HCT116 (cell line): ENCODE measurements at regions not wholly inside any gene's neighbourhood (a gene's known extent, or its start where the extent isn't known, plus 50 kb on each side); places are given as distances from the start of the nearest gene placed in this dataset.

Experiments used
- ATAC-seq: fragments of 200-7000 bp; cut with Tn5 transposase; 2 replicates; pipeline ENCODE4 v1.9.1; 2020; ENCODE audit warnings: mild to moderate bottlenecking, moderate library complexity
- BruUV-seq: library from RNA; stranded (reverse); fragments of 400-500 nt; replicated peaks from 2 replicates; lab custom pipeline; 2021; lab: Mats Ljungman, UMichigan
- CTCF ChIA-PET: fragments of 300-600 bp; sonication (Branson Sonifier 250); formaldehyde crosslinking; loops from one replicate; lab custom pipeline; 2021; ENCODE audit warnings: antibody characterized with exemption; lab: Charles Lee
- POLR2A ChIA-PET: fragments of 300-600, 350-600 bp; sonication (Branson Sonifier 250); formaldehyde crosslinking; loops from one replicate; lab custom pipeline; 2021; ENCODE audit warnings: antibody characterized with exemption; lab: Charles Lee
- RAD21 ChIA-PET, 2 experiments: fragments of 300-600 bp; sonication (Branson Sonifier 250); formaldehyde crosslinking; loops; one replicate each; lab custom pipeline; 2023; ENCODE audit warnings: low total read pairs in 2 of 2; ENCODE audit not compliant: uncharacterized antibody in 2 of 2, unreplicated experiment in 2 of 2, low non-redundant PET in 1 of 2; lab: Charles Lee
- DNase-seq: peaks from one replicate; pipeline ENCODE4 v3.0.0-alpha.2; 2010; ENCODE audit warnings: low read depth, low spot score
- H2AFZ ChIP-seq: fragments of 200-600 bp; shearing (Covaris generic), sonication (generic); 2 replicates; pipeline ENCODE4 v1.6.1; 2017; ENCODE audit warnings: low read depth, mixed run types, mixed read lengths, antibody characterized with exemption, low read length; ENCODE audit not compliant: poor library complexity, severe bottlenecking
- H3K27ac ChIP-seq: 2 replicates; pipeline ENCODE4 v1.5.1; 2012; ENCODE audit warnings: low read depth, low read length
- H3K27me3 ChIP-seq: fragments of 200-600 bp; sonication (generic); 2 replicates; pipeline ENCODE4 v1.6.1; 2016; ENCODE audit warnings: mixed run types, low read length, mixed read lengths; ENCODE audit not compliant: insufficient read depth
- H3K36me3 ChIP-seq, 2 experiments: fragments of 200-500 bp in 1 of 2; fragments of 200-600 bp in 1 of 2; sonication (Bioruptor generic) in 1 of 2; sonication (generic) in 1 of 2; 2 replicates each; pipeline versions ENCODE4 v1.5.1 to v1.6.1; 2014 to 2016; ENCODE audit warnings: low read length in 2 of 2, inconsistent platforms in 1 of 2, mixed read lengths in 1 of 2, mixed run types in 1 of 2; ENCODE audit not compliant: insufficient read depth in 2 of 2, control insufficient read depth in 1 of 2
- H3K4me1 ChIP-seq, 2 experiments: fragments of 200-600 bp in 1 of 2; sonication (generic) in 1 of 2; 2 replicates each; pipeline versions ENCODE4 v1.5.1 to v1.6.1; 2012 to 2017; ENCODE audit warnings: low read length in 2 of 2, inconsistent platforms in 1 of 2, mild to moderate bottlenecking in 1 of 2, mixed read lengths in 1 of 2, mixed run types in 1 of 2, moderate library complexity in 1 of 2; ENCODE audit not compliant: insufficient read depth in 2 of 2, control insufficient read depth in 1 of 2
- H3K4me2 ChIP-seq: fragments of 200-600 bp; sonication (generic); 2 replicates; pipeline ENCODE4 v1.6.1; 2017; ENCODE audit warnings: mixed run types, low read length, mixed read lengths
- H3K4me3 ChIP-seq, 2 experiments: fragments of 200-600 bp in 1 of 2; sonication (generic) in 1 of 2; replicated peaks in 1 of 2; 2 replicates each; pipeline ENCODE4 v1.5.1; 2011 to 2016; ENCODE audit warnings: low read length in 2 of 2, control low read depth in 1 of 2, low read depth in 1 of 2, mild to moderate bottlenecking in 1 of 2, mixed read lengths in 1 of 2, mixed run types in 1 of 2
- H3K79me2 ChIP-seq: fragments of 200-600 bp; sonication (generic); 2 replicates; pipeline ENCODE4 v1.6.1; 2017; ENCODE audit warnings: mild to moderate bottlenecking, mixed run types, low read length, moderate library complexity, mixed read lengths; ENCODE audit not compliant: insufficient read depth
- H3K9ac ChIP-seq: fragments of 200-600 bp; sonication (generic); 2 replicates; pipeline ENCODE4 v1.6.1; 2016; ENCODE audit warnings: low read length, mixed read lengths
- H3K9me2 ChIP-seq: fragments of 200-600 bp; sonication (generic), shearing (Covaris generic); 2 replicates; pipeline ENCODE4 v1.6.1; 2017; ENCODE audit warnings: mixed run types, mild to moderate bottlenecking, moderate library complexity; ENCODE audit not compliant: insufficient read depth
- H3K9me3 ChIP-seq, 2 experiments: fragments of 200-500 bp in 1 of 2; fragments of 200-600 bp in 1 of 2; sonication (Bioruptor generic) in 1 of 2; sonication (generic) in 1 of 2; 2 replicates each; pipeline ENCODE4 v1.6.1; 2014 to 2017; ENCODE audit warnings: low read length in 2 of 2, mixed read lengths in 2 of 2, inconsistent platforms in 1 of 2, low read depth in 1 of 2, mild to moderate bottlenecking in 1 of 2, mixed run types in 1 of 2, moderate library complexity in 1 of 2; ENCODE audit not compliant: control insufficient read depth in 1 of 2, insufficient read depth in 1 of 2
- H4K20me1 ChIP-seq: fragments of 200-600 bp; sonication (generic), shearing (Covaris generic); 2 replicates; pipeline ENCODE4 v1.6.1; 2017; ENCODE audit warnings: mixed run types, mild to moderate bottlenecking, moderate library complexity; ENCODE audit not compliant: insufficient read depth
- ATF3 ChIP-seq: IDR thresholded peaks from 2 replicates; pipeline ENCODE4 v1.6.1; 2012
- CTCF ChIP-seq, 3 experiments: fragments of 200-600 bp in 1 of 3; sonication (generic) in 1 of 3; IDR thresholded peaks in 2 of 3; conservative IDR thresholded peaks in 1 of 3; 2 replicates each; pipeline ENCODE4 v1.5.1; 2012 to 2017; ENCODE audit warnings: low read depth in 2 of 3, low read length in 2 of 3, antibody characterized with exemption in 1 of 3, borderline replicate concordance in 1 of 3, control low read depth in 1 of 3, mild to moderate bottlenecking in 1 of 3, mixed read lengths in 1 of 3, mixed run types in 1 of 3, moderate library complexity in 1 of 3; ENCODE audit not compliant: insufficient read depth in 1 of 3
- EGR1 ChIP-seq: IDR thresholded peaks from 2 replicates; pipeline ENCODE4 v1.6.1; 2012; ENCODE audit warnings: low read depth
- ELF1 ChIP-seq: IDR thresholded peaks from 2 replicates; pipeline ENCODE4 v1.6.1; 2012; ENCODE audit warnings: low read depth, borderline replicate concordance
- EZH2 ChIP-seq: fragments of 200-600 bp; sonication (generic); IDR thresholded peaks from 2 replicates; pipeline ENCODE4 v1.6.1; 2017; ENCODE audit warnings: antibody characterized with exemption, mixed run types
- EZH2phosphoT487 ChIP-seq: fragments of 200-600 bp; IDR thresholded peaks from 2 replicates; pipeline ENCODE4 v1.6.1; 2018; ENCODE audit warnings: antibody characterized with exemption, borderline replicate concordance
- MAX ChIP-seq: IDR thresholded peaks from 2 replicates; pipeline ENCODE4 v1.6.1; 2012
- REST ChIP-seq: IDR thresholded peaks from 2 replicates; pipeline ENCODE4 v1.6.1; 2012; ENCODE audit warnings: low read depth
- SP1 ChIP-seq: IDR thresholded peaks from 2 replicates; pipeline ENCODE4 v1.6.1; 2012; ENCODE audit warnings: low read depth
- ZBTB33 ChIP-seq: IDR thresholded peaks from 2 replicates; pipeline ENCODE4 v1.6.1; 2011; ENCODE audit warnings: mild to moderate bottlenecking, low read length, moderate library complexity; ENCODE audit not compliant: insufficient replicate concordance; ENCODE audit errors: extremely low read depth
- intact Hi-C: fragments of 100-400 bp; cut with micrococcal nuclease; formaldehyde crosslinking; loops from 2 replicates; pipeline ENCODE4 v1.10.0; 2022

GRCh38 chr4:43822621-43823020 lies 626.0 kb downstream of the KCTD8 start:
- no TSS peak for BruUV-seq
- Histone ChIP-seq H3K9me3 (peaks cover 3 to 7% of the 10 kb centered on the region in 2 experiments; a peak in 2 of 4 replicates), H2AFZ (no peak overlapping the region), H3K4me2 (no peak overlapping the region), H3K9me2 (no peaks in the 10 kb centered on the region), H3K27me3 (no peaks in the 10 kb centered on the region), H3K27ac (no peak overlapping the region), H3K36me3 (no peaks in the 10 kb centered on the region), H3K4me1 (no peaks in the 10 kb centered on the region), H3K4me3 (no peak overlapping the region), H3K79me2 (no peaks in the 10 kb centered on the region), H4K20me1 (no peaks in the 10 kb centered on the region), H3K9ac (no peak overlapping the region)
- RAD21 ChIA-PET: no interaction called here
- no peak for ATAC-seq
- TF ChIP-seq EZH2phosphoT487: no peak
- no peak for TF ChIP-seq REST
- no peak for TF ChIP-seq ATF3
- no peak for TF ChIP-seq SP1
- no peak for TF ChIP-seq EZH2
- POLR2A ChIA-PET: no interaction called here
- CTCF ChIA-PET: no interaction called here
- intact Hi-C loops: no loop called here
- no peak for DNase-seq

GRCh38 chr4:43835869-43836268 lies 612.7 kb downstream of the KCTD8 start:
- TF ChIP-seq SP1 (no peak), CTCF (IDR thresholded peaks at IDR 0.05 in 2 of 3, conservative IDR thresholded peaks at IDR 0.05 in 1 of 3; ENCODE audit: borderline replicate concordance in 1 of 3, insufficient read depth in 1 of 3, low read depth in 2 of 3, low read length in 2 of 3) (no peak), MAX (no peak), ZBTB33 (no peak), EZH2 (no peak), ELF1 (no peak), EGR1 (no peak)
- TF ChIP-seq, all 23 proteins: peak for 0
- no TSS peak for BruUV-seq
- no peaks in the 10 kb centered on the region; a peak in 1 of 4 replicates for H3K36me3 ChIP-seq
- ChIA-PET CTCF (no interaction called here), RAD21 (no interaction called here), POLR2A (no interaction called here)
- H3K9me2 ChIP-seq: no peaks in the 10 kb centered on the region
- DNase-seq (no peak), ATAC-seq (no peak)
- H3K4me3 ChIP-seq: no peak overlapping the region
- H3K9me3 ChIP-seq: peaks cover 4 to 19% of the 10 kb centered on the region in 2 experiments; a peak in 2 of 4 replicates
- H3K4me2 ChIP-seq: no peak overlapping the region
- no peaks in the 10 kb centered on the region for H3K79me2 ChIP-seq
- H4K20me1 ChIP-seq: no peaks in the 10 kb centered on the region
- no peak overlapping the region for H2AFZ ChIP-seq
- no peaks in the 10 kb centered on the region for H3K27me3 ChIP-seq
- no peak overlapping the region for H3K9ac ChIP-seq
- no peak overlapping the region for H3K27ac ChIP-seq
- no peaks in the 10 kb centered on the region for H3K4me1 ChIP-seq
- intact Hi-C loops: no loop called here
